ENCODE measurements at regions not wholly inside any gene's neighbourhood (a gene's known extent, or its start where the extent isn't known, plus 50 kb on each side); places are given as distances from the start of the nearest gene placed in this dataset.
A peak's percentile ranks its signal among the peaks of the same experiment; 100 is the strongest.

GRCh38 chr2:190119923-190120590 is 57.5 kb upstream of the MSTN start:
- Histone ChIP-seq H3K36me3 (no peaks in the 10 kb centered on the region), H3K27me3 (replicated peaks; ENCODE audit: insufficient read depth) (no peaks in the 10 kb centered on the region), H3K4me1 (ENCODE audit: control insufficient read depth in 1 of 2, low read depth in 2 of 2) (peaks cover 0 to 3% of the 10 kb centered on the region in 2 donors), H3K9me3 (no peaks in the 10 kb centered on the region), H3K4me3 (peak overlapping the region; percentile 32), H3K27ac (no peak overlapping the region)
- no peak for DNase-seq (ENCODE audit: low spot score)
- ATAC-seq (ENCODE audit: insufficient number of reproducible peaks, low FRiP score, low read depth), result no peak
- TF ChIP-seq CTCF (IDR thresholded peaks at IDR 0.05), result no peak

DNA sequence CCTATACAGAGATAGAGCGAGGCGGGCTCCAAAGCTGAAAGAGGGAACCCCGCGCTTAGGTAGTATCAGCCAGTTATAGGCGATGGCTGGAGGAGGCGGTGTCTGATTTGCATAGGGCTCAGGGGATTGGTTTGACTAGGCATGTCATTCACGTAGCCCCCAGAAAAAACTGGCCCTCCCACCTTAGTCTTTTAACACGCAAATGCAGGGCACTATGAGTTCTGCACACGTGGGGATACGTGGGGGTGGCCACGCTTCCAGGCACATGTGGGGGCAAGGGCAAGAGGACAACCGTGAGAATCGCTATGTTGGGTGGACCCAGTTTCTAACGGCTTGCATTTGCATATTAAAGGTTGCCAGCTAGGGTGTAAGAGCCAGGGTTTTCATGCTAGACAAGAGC is 56.7 kb upstream of the MSTN start:
- Histone ChIP-seq H3K27ac (no peak overlapping the region), H3K4me1 (ENCODE audit: control insufficient read depth in 1 of 2, low read depth in 2 of 2) (peaks cover 0 to 3% of the 10 kb centered on the region in 2 donors), H3K9me3 (no peaks in the 10 kb centered on the region), H3K4me3 (peak overlapping the region; percentile 32), H3K27me3 (replicated peaks; ENCODE audit: insufficient read depth) (no peaks in the 10 kb centered on the region), H3K36me3 (no peaks in the 10 kb centered on the region)
- ATAC-seq (ENCODE audit: insufficient number of reproducible peaks, low FRiP score, low read depth) (no peak), DNase-seq (ENCODE audit: low spot score) (no peak)
- no peak for TF ChIP-seq CTCF (IDR thresholded peaks at IDR 0.05)

- no peak overlapping the region for H3K4me3 ChIP-seq
- no peak for TF ChIP-seq CTCF (IDR thresholded peaks at IDR 0.05)
- no peak overlapping the region for H3K27ac ChIP-seq
- DNase-seq (ENCODE audit: low spot score) (no peak), ATAC-seq (ENCODE audit: insufficient number of reproducible peaks, low FRiP score, low read depth) (no peak)
- no peaks in the 10 kb centered on the region for H3K36me3 ChIP-seq
- H3K9me3 ChIP-seq, result no peaks in the 10 kb centered on the region
- peaks cover 0 to 3% of the 10 kb centered on the region in 2 donors for H3K4me1 ChIP-seq (ENCODE audit: control insufficient read depth in 1 of 2, low read depth in 2 of 2)
- no peaks in the 10 kb centered on the region for H3K27me3 ChIP-seq (replicated peaks; ENCODE audit: insufficient read depth)
Observed at GRCh38 chr2:190117305-190117704, 54.8 kb upstream of the MSTN start.

- H3K36me3 ChIP-seq, result no peaks in the 10 kb centered on the region
- ATAC-seq (ENCODE audit: insufficient number of reproducible peaks, low FRiP score, low read depth) (no peak), DNase-seq (ENCODE audit: low spot score) (no peak)
- no peak overlapping the region for H3K4me3 ChIP-seq
- H3K27me3 ChIP-seq (replicated peaks; ENCODE audit: insufficient read depth), result no peaks in the 10 kb centered on the region
- H3K27ac ChIP-seq, result no peak overlapping the region
- no peaks in the 10 kb centered on the region for H3K4me1 ChIP-seq (ENCODE audit: control insufficient read depth in 1 of 2, low read depth in 2 of 2)
- H3K9me3 ChIP-seq, result no peaks in the 10 kb centered on the region
- TF ChIP-seq CTCF (IDR thresholded peaks at IDR 0.05), result no peak
Observed at GRCh38 chr2:190113000-190113399, 50.5 kb upstream of the MSTN start.
